ENCODE measurements at regions not wholly inside any gene's neighbourhood (a gene's known extent, or its start where the extent isn't known, plus 50 kb on each side); places are given as distances from the start of the nearest gene placed in this dataset.

- no peaks in the 10 kb centered on the region for H3K27me3 ChIP-seq
- no peak overlapping the region for H3K4me3 ChIP-seq
- H3K9me3 ChIP-seq (replicated peaks in 1 of 3): no peaks in the 10 kb centered on the region
- TF ChIP-seq POLR2A (IDR thresholded peaks at IDR 0.05): no peak
- H3K36me3 ChIP-seq (replicated peaks in 1 of 2): no peaks in the 10 kb centered on the region
- H3K4me1 ChIP-seq (replicated peaks in 1 of 2): no peaks in the 10 kb centered on the region
- no peak for DNase-seq
- WGBS, 4 donors: 24 to 57% (median 56%) methylated on average over 2 of the region's 2 CpGs
- H3K27ac ChIP-seq: no peak overlapping the region
- intact Hi-C loops (cut with DNase I): no loop called here
Observed at GRCh38 chr4:90027565-90027964, 99.6 kb upstream of the CCSER1 start.

GRCh38 chr4:90028460-90028859 is 98.7 kb upstream of the CCSER1 start:
- Histone ChIP-seq H3K9me3 (replicated peaks in 1 of 3) (no peaks in the 10 kb centered on the region), H3K4me1 (replicated peaks in 1 of 2) (no peaks in the 10 kb centered on the region), H3K27me3 (no peaks in the 10 kb centered on the region), H3K27ac (no peak overlapping the region), H3K36me3 (replicated peaks in 1 of 2) (no peaks in the 10 kb centered on the region), H3K4me3 (peak overlapping the region in 1 of 4 donors; percentile 24)
- 81 to 89% (median 86%) methylated on average over 2 of the region's 2 CpGs for WGBS, 4 donors
- DNase-seq: no peak
- no peak for TF ChIP-seq CTCF (IDR thresholded peaks at IDR 0.05)
- no peak for TF ChIP-seq POLR2A (IDR thresholded peaks at IDR 0.05)
- intact Hi-C loops (cut with DNase I): no loop called here

GRCh38 chr4:90030202-90030601 is 97.0 kb upstream of the CCSER1 start:
- WGBS, 4 donors: 51 to 58% (median 55%) methylated on average over 3 of the region's 3 CpGs
- DNase-seq: peak in 1 of 7 donors; percentile 56
- H3K4me1 ChIP-seq (replicated peaks in 1 of 2): no peaks in the 10 kb centered on the region
- no peak overlapping the region for H3K4me3 ChIP-seq
- no peak overlapping the region for H3K27ac ChIP-seq
- TF ChIP-seq CTCF (IDR thresholded peaks at IDR 0.05) (no peak), POLR2A (IDR thresholded peaks at IDR 0.05) (no peak)
- H3K36me3 ChIP-seq (replicated peaks in 1 of 2): no peaks in the 10 kb centered on the region
- no peaks in the 10 kb centered on the region for H3K9me3 ChIP-seq (replicated peaks in 1 of 3)
- no peaks in the 10 kb centered on the region for H3K27me3 ChIP-seq
- intact Hi-C loops (cut with DNase I): no loop called here

GRCh38 chr4:90030953-90031352 is 96.2 kb upstream of the CCSER1 start:
- H3K27ac ChIP-seq: no peak overlapping the region
- no peaks in the 10 kb centered on the region for H3K9me3 ChIP-seq (replicated peaks in 1 of 3)
- no peaks in the 10 kb centered on the region for H3K36me3 ChIP-seq (replicated peaks in 1 of 2)
- WGBS, 4 donors: 30 to 45% (median 33%) methylated on average over 3 of the region's 3 CpGs
- intact Hi-C loops (cut with DNase I): no loop called here
- H3K4me3 ChIP-seq: no peak overlapping the region
- DNase-seq: no peak
- no peaks in the 10 kb centered on the region for H3K27me3 ChIP-seq
- no peak for TF ChIP-seq POLR2A (IDR thresholded peaks at IDR 0.05)
- TF ChIP-seq CTCF (IDR thresholded peaks at IDR 0.05): no peak
- H3K4me1 ChIP-seq (replicated peaks in 1 of 2): no peaks in the 10 kb centered on the region

- Histone ChIP-seq H3K27me3 (no peaks in the 10 kb centered on the region), H3K4me1 (replicated peaks in 1 of 2) (no peaks in the 10 kb centered on the region), H3K36me3 (replicated peaks in 1 of 2) (no peaks in the 10 kb centered on the region), H3K9me3 (replicated peaks in 1 of 3) (no peaks in the 10 kb centered on the region), H3K27ac (no peak overlapping the region), H3K4me3 (no peak overlapping the region)
- DNase-seq: no peak
- intact Hi-C loops (cut with DNase I): no loop called here
- WGBS, 4 donors: 76 to 92% (median 80%) methylated on average over 7 of the region's 7 CpGs
- TF ChIP-seq POLR2A (IDR thresholded peaks at IDR 0.05) (no peak), CTCF (IDR thresholded peaks at IDR 0.05) (no peak)
Observed at GRCh38 chr4:90039122-90039521, 88.1 kb upstream of the CCSER1 start.
